ENCODE measurements at regions not wholly inside any gene's neighbourhood (a gene's known extent, or its start where the extent isn't known, plus 50 kb on each side); places are given as distances from the start of the nearest gene placed in this dataset.

GRCh38 chr17:13131225-13131624, 113.4 kb upstream of the ELAC2 start:
- no peak for ATAC-seq
- peaks cover 4% of the 10 kb centered on the region for H3K27me3 Mint-ChIP-seq (ENCODE audit: insufficient read depth, low read depth, poor library complexity)

More at GRCh38 chr17:13131225-13131624, 113.4 kb upstream of the ELAC2 start:
- Histone ChIP-seq H3K4me3 (no peak overlapping the region), H3K27me3 (ENCODE audit: insufficient read depth) (no peaks in the 10 kb centered on the region), H3K27ac (ENCODE audit: low read depth) (no peak overlapping the region), H2AFZ (no peak overlapping the region), H3K4me2 (no peak overlapping the region), H4K20me1 (replicated peaks; ENCODE audit: insufficient read depth) (no peaks in the 10 kb centered on the region), H3K9me2 (ENCODE audit: insufficient read depth) (no peaks in the 10 kb centered on the region), H3K36me3 (ENCODE audit: insufficient read depth) (no peaks in the 10 kb centered on the region), H3K79me2 (replicated peaks; ENCODE audit: insufficient read depth) (no peaks in the 10 kb centered on the region), H3K4me1 (ENCODE audit: insufficient read depth) (no peaks in the 10 kb centered on the region), H3F3A (replicated peaks; ENCODE audit: low read depth) (no peaks in the 10 kb centered on the region)
- no peak overlapping the region for H3K4me3 Mint-ChIP-seq
- DNase-seq (ENCODE audit: low spot score), result no peak
- no peak overlapping the region for H3K27ac Mint-ChIP-seq
- no peaks in the 10 kb centered on the region for H3K36me3 Mint-ChIP-seq (ENCODE audit: low read depth)
- no peaks in the 10 kb centered on the region for H3K4me1 Mint-ChIP-seq
- no peaks in the 10 kb centered on the region for H3K9me3 Mint-ChIP-seq
- TF ChIP-seq CTCF (conservative IDR thresholded peaks at IDR 0.05; ENCODE audit: low read depth in 2 of 2), result no peak
- TF ChIP-seq ETS1 (IDR thresholded peaks at IDR 0.05), result no peak
- TF ChIP-seq ZNF114 (CRISPR knock-in tag; IDR thresholded peaks at IDR 0.05), result no peak
- TF ChIP-seq NANOG (IDR thresholded peaks at IDR 0.05; ENCODE audit: borderline replicate concordance), result no peak
- no peak for TF ChIP-seq JUNB (IDR thresholded peaks at IDR 0.05; ENCODE audit: unreplicated experiment)
- TF ChIP-seq REST (IDR thresholded peaks at IDR 0.05; ENCODE audit: unreplicated experiment), result no peak
- no peak for TF ChIP-seq ZNF462 (CRISPR knock-in tag; IDR thresholded peaks at IDR 0.05)
- TF ChIP-seq ZNF331 (CRISPR knock-in tag; IDR thresholded peaks at IDR 0.05; ENCODE audit: low read depth), result no peak
- TF ChIP-seq EZH2 (IDR thresholded peaks at IDR 0.05; ENCODE audit: low read depth, unreplicated experiment), result no peak
- no peak for TF ChIP-seq EZH2phosphoT487 (IDR thresholded peaks at IDR 0.05; ENCODE audit: unreplicated experiment)
- no peak for TF ChIP-seq STAT1 (IDR thresholded peaks at IDR 0.05; ENCODE audit: unreplicated experiment)
- TF ChIP-seq POLR2AphosphoS5 (IDR thresholded peaks at IDR 0.05; ENCODE audit: low read depth), result no peak
- TF ChIP-seq CREB1 (CRISPR knock-in tag; IDR thresholded peaks at IDR 0.05; ENCODE audit: low read depth), result no peak
